Neural cell (in vitro differentiated cells): ENCODE measurements at regions not wholly inside any gene's neighbourhood (a gene's known extent, or its start where the extent isn't known, plus 50 kb on each side); places are given as distances from the start of the nearest gene placed in this dataset.

Experiments
- H2AFZ ChIP-seq: fragments of 200-600, 300-800 bp; sonication (generic), shearing (Covaris generic); 2 replicates; pipeline ENCODE4 v1.6.0; 2014; ENCODE audit warnings: low read depth, mild to moderate bottlenecking, antibody characterized with exemption, low read length, moderate library complexity
- H3F3A ChIP-seq: fragments of 200-600 bp; shearing (Covaris generic); 2 replicates; pipeline ENCODE4 v1.6.1; 2016; ENCODE audit warnings: mild to moderate bottlenecking, moderate library complexity, mixed read lengths, antibody characterized with exemption, low read length; ENCODE audit not compliant: insufficient read depth, poor library complexity, severe bottlenecking
- H3K27ac ChIP-seq: fragments of 200-600, 300-800 bp; sonication (generic), shearing (Covaris generic); 2 replicates; pipeline ENCODE4 v1.5.1; 2014; ENCODE audit warnings: mild to moderate bottlenecking, low read length, moderate library complexity
- H3K27me3 ChIP-seq: fragments of 300-800, 200-600 bp; sonication (generic), shearing (Covaris generic); 2 replicates; pipeline ENCODE4 v1.6.0; 2014; ENCODE audit warnings: mild to moderate bottlenecking, low read depth, low read length, moderate library complexity; ENCODE audit not compliant: insufficient read depth
- H3K36me3 ChIP-seq: fragments of 300-800, 200-600 bp; sonication (generic), shearing (Covaris generic); 2 replicates; pipeline ENCODE4 v1.5.1; 2014; ENCODE audit warnings: mild to moderate bottlenecking, antibody characterized with exemption, low read length, moderate library complexity; ENCODE audit not compliant: insufficient read depth
- H3K4me2 ChIP-seq: fragments of 300-800, 200-600 bp; sonication (generic), shearing (Covaris generic); 2 replicates; pipeline ENCODE4 v1.6.0; 2014; ENCODE audit warnings: mild to moderate bottlenecking, low read length
- H3K4me3 ChIP-seq: fragments of 300-800, 200-600 bp; sonication (generic), shearing (Covaris generic); 2 replicates; pipeline ENCODE4 v1.5.1; 2014; ENCODE audit warnings: mild to moderate bottlenecking, low read length, moderate library complexity
- H3K79me2 ChIP-seq: fragments of 200-600 bp; shearing (Covaris generic); replicated peaks from 2 replicates; pipeline ENCODE4 v1.6.0; 2014; ENCODE audit warnings: mild to moderate bottlenecking, low read length, moderate library complexity; ENCODE audit not compliant: insufficient read depth
- H3K9ac ChIP-seq: fragments of 300-800, 200-600 bp; sonication (generic), shearing (Covaris generic); 2 replicates; pipeline ENCODE4 v1.6.1; 2016; ENCODE audit warnings: mild to moderate bottlenecking, low read length, mixed read lengths
- H3K9me2 ChIP-seq: fragments of 200-600 bp; shearing (Covaris generic); 2 replicates; pipeline ENCODE4 v1.6.1; 2016; ENCODE audit warnings: mild to moderate bottlenecking, low read length, mixed read lengths; ENCODE audit not compliant: insufficient read depth
- H3K9me3 ChIP-seq: fragments of 200-600, 300-800 bp; sonication (generic), shearing (Covaris generic); 2 replicates; pipeline ENCODE4 v1.6.1; 2016; ENCODE audit warnings: mild to moderate bottlenecking, mixed run types, low read length, moderate library complexity, mixed read lengths
- H4K20me1 ChIP-seq: fragments of 200-600 bp; shearing (Covaris generic); 2 replicates; pipeline ENCODE4 v1.6.1; 2016; ENCODE audit warnings: mild to moderate bottlenecking, mixed run types; ENCODE audit not compliant: insufficient read depth
- CTCF ChIP-seq: fragments of 450-650 bp; IDR thresholded peaks from 2 replicates; pipeline ENCODE4 v1.5.1; 2014; ENCODE audit warnings: antibody characterized with exemption, mild to moderate bottlenecking, moderate library complexity; ENCODE audit not compliant: poor library complexity, severe bottlenecking
- EP300 ChIP-seq: fragments of 450-650 bp; conservative IDR thresholded peaks from 2 replicates; pipeline ENCODE4 v1.6.1; 2014; ENCODE audit warnings: antibody characterized with exemption, mild to moderate bottlenecking, moderate library complexity; ENCODE audit not compliant: poor library complexity, severe bottlenecking
- EZH2 ChIP-seq: fragments of 200-600, 300-800 bp; shearing (Covaris generic), sonication (generic); IDR thresholded peaks from 2 replicates; pipeline ENCODE4 v1.6.1; 2014; ENCODE audit warnings: antibody characterized with exemption, low read length, borderline replicate concordance, mild to moderate bottlenecking; ENCODE audit not compliant: insufficient read depth, poor library complexity, severe bottlenecking
- MXI1 ChIP-seq: fragments of 450-650 bp; conservative IDR thresholded peaks from 2 replicates; pipeline ENCODE4 v1.6.1; 2014; ENCODE audit warnings: antibody characterized with exemption, mild to moderate bottlenecking; ENCODE audit not compliant: poor library complexity, severe bottlenecking
- POLR2AphosphoS5 ChIP-seq: IDR thresholded peaks from 2 replicates; pipeline ENCODE4 v1.6.1; 2012
- RAD21 ChIP-seq: fragments of 450-650 bp; conservative IDR thresholded peaks from 2 replicates; pipeline ENCODE4 v1.6.1; 2014; ENCODE audit warnings: antibody characterized with exemption, mild to moderate bottlenecking, moderate library complexity
- REST ChIP-seq: IDR thresholded peaks from 2 replicates; pipeline ENCODE4 v1.6.1; 2012; ENCODE audit warnings: borderline replicate concordance
- SMC3 ChIP-seq: fragments of 450-650 bp; conservative IDR thresholded peaks from 2 replicates; pipeline ENCODE4 v1.6.1; 2014; ENCODE audit warnings: antibody characterized with exemption, mild to moderate bottlenecking, moderate library complexity; ENCODE audit not compliant: poor library complexity

GRCh38 chr5:116378007-116378776, 196.4 kb downstream of the SEMA6A start:
- no peaks in the 10 kb centered on the region for H3K9me2 ChIP-seq
- no peaks in the 10 kb centered on the region for H3K27me3 ChIP-seq
- H3K4me3 ChIP-seq, result no peak overlapping the region
- H3K9me3 ChIP-seq, result no peaks in the 10 kb centered on the region
- H3K4me2 ChIP-seq, result no peak overlapping the region
- H4K20me1 ChIP-seq, result no peaks in the 10 kb centered on the region
- H3F3A ChIP-seq, result no peaks in the 10 kb centered on the region
- no peak overlapping the region for H3K27ac ChIP-seq
- TF ChIP-seq REST, result no peak
- TF ChIP-seq EP300, result no peak
- no peak for TF ChIP-seq RAD21
- no peak for TF ChIP-seq POLR2AphosphoS5
- no peak for TF ChIP-seq CTCF
- no peaks in the 10 kb centered on the region for H3K79me2 ChIP-seq
- no peak overlapping the region for H2AFZ ChIP-seq
- no peak overlapping the region for H3K9ac ChIP-seq
- no peaks in the 10 kb centered on the region for H3K36me3 ChIP-seq

GRCh38 chr5:116377276-116378006, 197.2 kb downstream of the SEMA6A start:
- Histone ChIP-seq H3K27me3 (no peaks in the 10 kb centered on the region), H4K20me1 (no peaks in the 10 kb centered on the region), H3K4me2 (no peak overlapping the region), H3K79me2 (no peaks in the 10 kb centered on the region), H3F3A (no peaks in the 10 kb centered on the region), H3K9me2 (no peaks in the 10 kb centered on the region), H3K27ac (no peak overlapping the region), H3K4me3 (no peak overlapping the region), H2AFZ (no peak overlapping the region), H3K9me3 (no peaks in the 10 kb centered on the region), H3K9ac (no peak overlapping the region), H3K36me3 (no peaks in the 10 kb centered on the region)
- TF ChIP-seq EZH2 (no peak), POLR2AphosphoS5 (no peak), EP300 (no peak), SMC3 (no peak), MXI1 (no peak)
